ENCODE measurements at regions not wholly inside any gene's neighbourhood (a gene's known extent, or its start where the extent isn't known, plus 50 kb on each side); places are given as distances from the start of the nearest gene placed in this dataset.

- no peak for DNase-seq (ENCODE audit: low read depth)
These were observed 172.7 kb upstream of the SERPINE2 start for GRCh38 chr2:224211791-224212190.

GRCh38 chr2:224211181-224211480 lies 172.0 kb upstream of the SERPINE2 start:
- no peak for DNase-seq (ENCODE audit: low read depth)

- no peak for DNase-seq (ENCODE audit: low read depth)
These were observed 171.4 kb upstream of the SERPINE2 start for GRCh38 chr2:224210286-224211180.

- DNase-seq (ENCODE audit: low read depth), result no peak
These were observed 170.6 kb upstream of the SERPINE2 start for GRCh38 chr2:224209555-224210285.

GRCh38 chr2:224208443-224208842 lies 169.4 kb upstream of the SERPINE2 start:
- no peak for DNase-seq (ENCODE audit: low read depth)

- no peak for DNase-seq (ENCODE audit: low read depth)
These were observed 168.9 kb upstream of the SERPINE2 start for GRCh38 chr2:224208007-224208406.

- no peak for DNase-seq (ENCODE audit: low read depth)
These were observed 167.7 kb upstream of the SERPINE2 start for GRCh38 chr2:224206816-224207215.

GRCh38 chr2:224202281-224202865 lies 163.3 kb upstream of the SERPINE2 start:
- DNase-seq (ENCODE audit: low read depth), result no peak

GRCh38 chr2:224198436-224198835 lies 159.3 kb upstream of the SERPINE2 start:
- DNase-seq (ENCODE audit: low read depth), result no peak

GRCh38 chr2:224196810-224197209 lies 157.7 kb upstream of the SERPINE2 start:
- DNase-seq (ENCODE audit: low read depth), result no peak

GRCh38 chr2:224195925-224196571 lies 157.0 kb upstream of the SERPINE2 start:
- no peak for DNase-seq (ENCODE audit: low read depth)

- no peak for DNase-seq (ENCODE audit: low read depth)
These were observed 155.1 kb upstream of the SERPINE2 start for GRCh38 chr2:224194161-224194560.

- no peak for DNase-seq (ENCODE audit: low read depth)
These were observed 152.4 kb upstream of the SERPINE2 start for GRCh38 chr2:224191465-224191864.

GRCh38 chr2:224190936-224191270 lies 151.8 kb upstream of the SERPINE2 start:
- peak; percentile 21 for DNase-seq (ENCODE audit: low read depth)

- DNase-seq (ENCODE audit: low read depth), result no peak
These were observed 151.3 kb upstream of the SERPINE2 start for GRCh38 chr2:224190234-224190935.

GRCh38 chr2:224187220-224187619 lies 148.1 kb upstream of the SERPINE2 start:
- no peak for DNase-seq (ENCODE audit: low read depth)

GRCh38 chr2:224185023-224185601 lies 146.0 kb upstream of the SERPINE2 start:
- no peak for DNase-seq (ENCODE audit: low read depth)

GRCh38 chr2:224183086-224183485 lies 144.0 kb upstream of the SERPINE2 start:
- DNase-seq (ENCODE audit: low read depth), result no peak

- no peak for DNase-seq (ENCODE audit: low read depth)
These were observed 143.4 kb upstream of the SERPINE2 start for GRCh38 chr2:224182498-224182897.

GRCh38 chr2:224181534-224182155 lies 142.6 kb upstream of the SERPINE2 start:
- DNase-seq (ENCODE audit: low read depth), result no peak

- DNase-seq (ENCODE audit: low read depth), result no peak
These were observed 141.7 kb upstream of the SERPINE2 start for GRCh38 chr2:224180810-224181209.

All from HT1080 (cell line).